Ishikawa (cell line): ENCODE measurements at regions not wholly inside any gene's neighbourhood (a gene's known extent, or its start where the extent isn't known, plus 50 kb on each side); places are given as distances from the start of the nearest gene placed in this dataset.

ENCODE experiments used
- CEBPB ChIP-seq: IDR thresholded peaks from 2 replicates; pipeline ENCODE4 v1.6.1; 2012
- EGR1 ChIP-seq: IDR thresholded peaks from 2 replicates; pipeline ENCODE4 v1.6.1; 2012
- EP300 ChIP-seq: IDR thresholded peaks from 2 replicates; pipeline ENCODE4 v1.6.1; 2012; ENCODE audit warnings: borderline replicate concordance
- FOXM1 ChIP-seq: IDR thresholded peaks from 2 replicates; pipeline ENCODE4 v1.6.1; 2012; ENCODE audit warnings: low read depth, borderline replicate concordance
- MAX ChIP-seq: IDR thresholded peaks from 2 replicates; pipeline ENCODE4 v1.6.1; 2012
- NFIC ChIP-seq: IDR thresholded peaks from 2 replicates; pipeline ENCODE4 v1.6.1; 2012
- RAD21 ChIP-seq: IDR thresholded peaks from 2 replicates; pipeline ENCODE4 v1.6.1; 2012; ENCODE audit warnings: low read depth
- REST ChIP-seq: IDR thresholded peaks from 2 replicates; pipeline ENCODE4 v1.6.1; 2012; ENCODE audit warnings: low read depth, mild to moderate bottlenecking
- TAF1 ChIP-seq: IDR thresholded peaks from 2 replicates; pipeline ENCODE4 v1.6.1; 2012; ENCODE audit warnings: low read depth, mild to moderate bottlenecking
- TCF12 ChIP-seq: IDR thresholded peaks from 2 replicates; pipeline ENCODE4 v1.6.1; 2012; ENCODE audit warnings: low read depth
- TEAD4 ChIP-seq: IDR thresholded peaks from 2 replicates; pipeline ENCODE4 v1.6.1; 2012
- USF1 ChIP-seq: IDR thresholded peaks from 2 replicates; pipeline ENCODE4 v1.6.1; 2012
- YY1 ChIP-seq: IDR thresholded peaks from 2 replicates; pipeline ENCODE4 v1.6.1; 2012; ENCODE audit warnings: low read depth
- ZBTB7A ChIP-seq: IDR thresholded peaks from 2 replicates; pipeline ENCODE4 v1.6.1; 2012; ENCODE audit warnings: low read depth

GRCh38 chrX:44422631-44423030, 79.2 kb upstream of the EFHC2 start:
- no peak for TF ChIP-seq FOXM1

- TF ChIP-seq RAD21 (no peak), TCF12 (no peak), MAX (no peak), TAF1 (no peak), FOXM1 (no peak), ZBTB7A (no peak), NFIC (no peak), TEAD4 (no peak), EP300 (no peak), USF1 (no peak), EGR1 (no peak), YY1 (no peak), CEBPB (no peak), REST (no peak)
Observed at GRCh38 chrX:44415639-44416386, 72.3 kb upstream of the EFHC2 start.

GRCh38 chrX:44401151-44401550, 57.7 kb upstream of the EFHC2 start:
- TF ChIP-seq NFIC (no peak), REST (no peak), CEBPB (no peak)

- TF ChIP-seq EGR1: peak; percentile 50; the same call in 1 of the 2 replicates
- no peak for TF ChIP-seq TAF1
Observed at GRCh38 chrX:44400588-44400987, 57.1 kb upstream of the EFHC2 start.

- TF ChIP-seq CEBPB (no peak), EGR1 (no peak)
Observed at GRCh38 chrX:44400161-44400560, 56.7 kb upstream of the EFHC2 start.
